ENCODE measurements at regions not wholly inside any gene's neighbourhood (a gene's known extent, or its start where the extent isn't known, plus 50 kb on each side); places are given as distances from the start of the nearest gene placed in this dataset.

GRCh38 chr15:70505411-70505919, 257.9 kb downstream of the UACA start:
- Histone ChIP-seq H3K4me1 (peaks cover 0 to 44% (median 26%) of the 10 kb centered on the region in 4 donors), H3K27ac (no peak overlapping the region), H3K36me3 (no peaks in the 10 kb centered on the region), H3K4me3 (no peak overlapping the region), H3K9me3 (peaks cover 0 to 10% (median 0%) of the 10 kb centered on the region in 4 donors), H3K27me3 (no peaks in the 10 kb centered on the region)
- DNase-seq, result no peak
- TF ChIP-seq POLR2A (IDR thresholded peaks at IDR 0.05) (no peak), CTCF (IDR thresholded peaks at IDR 0.05) (no peak)

- Histone ChIP-seq H3K9me3 (peaks cover 0 to 5% (median 0%) of the 10 kb centered on the region in 4 donors), H3K27ac (peak overlapping the region in 1 of 4 donors; percentile 51), H3K4me3 (no peak overlapping the region), H3K27me3 (no peaks in the 10 kb centered on the region), H3K36me3 (no peaks in the 10 kb centered on the region), H3K4me1 (peaks cover 0 to 44% (median 26%) of the 10 kb centered on the region in 4 donors)
- TF ChIP-seq POLR2A (IDR thresholded peaks at IDR 0.05) (no peak), CTCF (IDR thresholded peaks at IDR 0.05) (no peak)
- no peak for DNase-seq
Observed at GRCh38 chr15:70504988-70505387, 258.4 kb downstream of the UACA start.

GRCh38 chr15:70504299-70504951, 258.9 kb downstream of the UACA start:
- Histone ChIP-seq H3K27me3 (no peaks in the 10 kb centered on the region), H3K36me3 (no peaks in the 10 kb centered on the region), H3K4me3 (no peak overlapping the region), H3K4me1 (peaks cover 0 to 39% (median 26%) of the 10 kb centered on the region in 4 donors), H3K27ac (peak overlapping the region in 2 of 4 donors; percentile 44 to 51), H3K9me3 (no peaks in the 10 kb centered on the region)
- DNase-seq, result peak in 2 of 3 donors; percentile 79 to 84
- TF ChIP-seq POLR2A (IDR thresholded peaks at IDR 0.05), result no peak
- no peak for TF ChIP-seq CTCF (IDR thresholded peaks at IDR 0.05)

DNA sequence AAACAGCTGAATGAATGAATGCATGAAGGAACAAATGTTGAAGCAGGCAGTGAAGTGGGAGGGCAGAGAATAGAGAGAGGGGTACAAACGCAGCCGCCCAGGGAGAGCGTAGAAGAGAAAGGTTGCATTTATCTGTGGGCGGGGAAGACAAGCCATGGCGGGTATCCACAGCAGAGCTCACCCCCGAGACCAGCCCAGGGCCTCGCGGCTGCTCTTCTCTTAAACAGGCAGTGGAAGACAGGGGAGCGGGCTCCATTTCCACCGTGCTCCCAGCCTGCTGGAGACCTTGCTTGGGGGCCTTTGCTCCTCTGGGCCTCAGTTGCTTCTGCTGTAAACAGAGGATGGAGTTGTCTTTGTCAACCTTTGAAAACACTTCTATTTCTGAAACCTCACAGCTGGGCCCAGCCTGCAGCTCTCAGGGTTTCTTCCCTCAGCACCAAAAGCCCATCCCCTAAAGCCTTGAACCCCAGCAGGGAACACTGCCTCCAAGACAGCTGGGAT, 259.5 kb downstream of the UACA start:
- Histone ChIP-seq H3K27me3 (no peaks in the 10 kb centered on the region), H3K36me3 (no peaks in the 10 kb centered on the region), H3K9me3 (no peaks in the 10 kb centered on the region), H3K4me3 (no peak overlapping the region), H3K27ac (peak overlapping the region in 1 of 4 donors; percentile 51), H3K4me1 (peaks cover 0 to 34% (median 26%) of the 10 kb centered on the region in 4 donors)
- no peak for TF ChIP-seq POLR2A (IDR thresholded peaks at IDR 0.05)
- no peak for TF ChIP-seq CTCF (IDR thresholded peaks at IDR 0.05)
- DNase-seq, result no peak

- no peak for DNase-seq
- H3K36me3 ChIP-seq, result no peaks in the 10 kb centered on the region
- peak overlapping the region in 1 of 4 donors; percentile 51 for H3K27ac ChIP-seq
- TF ChIP-seq POLR2A (IDR thresholded peaks at IDR 0.05) (no peak), CTCF (IDR thresholded peaks at IDR 0.05) (no peak)
- H3K4me3 ChIP-seq, result no peak overlapping the region
- H3K27me3 ChIP-seq, result no peaks in the 10 kb centered on the region
- H3K9me3 ChIP-seq, result no peaks in the 10 kb centered on the region
- H3K4me1 ChIP-seq, result peaks cover 0 to 29% (median 26%) of the 10 kb centered on the region in 4 donors
Observed at GRCh38 chr15:70503073-70503745, 260.1 kb downstream of the UACA start.
